Calu3 (cell line): ENCODE measurements at regions not wholly inside any gene's neighbourhood (a gene's known extent, or its start where the extent isn't known, plus 50 kb on each side); places are given as distances from the start of the nearest gene placed in this dataset.

Experiments
- BruUV-seq: library from RNA; stranded (reverse); fragments of 400-500 nt; replicated peaks from 2 replicates; lab custom pipeline; 2021; lab: Mats Ljungman, UMichigan
- CTCF ChIA-PET: fragments of 300-600 bp; sonication (Branson Sonifier 250); formaldehyde crosslinking; loops from one replicate; lab custom pipeline; 2022; ENCODE audit warnings: antibody characterized with exemption; lab: Charles Lee
- DNase-seq: peaks from one replicate; pipeline ENCODE4 v3.0.0; 2022
- H3K27ac Mint-ChIP-seq: one replicate; pipeline ENCODE4 v1.8.0; 2022; ENCODE audit warnings: mixed read lengths; ENCODE audit not compliant: unreplicated experiment
- H3K27me3 Mint-ChIP-seq: one replicate; pipeline ENCODE4 v1.8.0; 2022; ENCODE audit warnings: mixed read lengths; ENCODE audit not compliant: unreplicated experiment
- H3K36me3 Mint-ChIP-seq: one replicate; pipeline ENCODE4 v1.8.0; 2022; ENCODE audit warnings: mild to moderate bottlenecking, moderate library complexity, mixed read lengths; ENCODE audit not compliant: insufficient read depth, unreplicated experiment
- H3K4me1 Mint-ChIP-seq: one replicate; pipeline ENCODE4 v1.8.0; 2022; ENCODE audit warnings: mild to moderate bottlenecking, low read depth, mixed read lengths; ENCODE audit not compliant: unreplicated experiment
- H3K4me3 Mint-ChIP-seq: one replicate; pipeline ENCODE4 v1.8.0; 2022; ENCODE audit warnings: mild to moderate bottlenecking, low read depth, moderate library complexity, mixed read lengths; ENCODE audit not compliant: unreplicated experiment
- H3K9me3 Mint-ChIP-seq: one replicate; pipeline ENCODE4 v1.8.0; 2022; ENCODE audit warnings: low read depth, mixed read lengths; ENCODE audit not compliant: unreplicated experiment
- intact Hi-C: fragments of 100-400 bp; cut with micrococcal nuclease; formaldehyde crosslinking; loops from one replicate; pipeline ENCODE4 v1.10.0; 2022; ENCODE audit not compliant: unreplicated experiment
- TF ChIP-seq, protein P1 (sequence below): fragments of 200-600 bp; IDR thresholded peaks from one replicate; pipeline ENCODE4 v1.8.0; 2022; ENCODE audit warnings: antibody characterized with exemption; ENCODE audit not compliant: unreplicated experiment

DNA sequence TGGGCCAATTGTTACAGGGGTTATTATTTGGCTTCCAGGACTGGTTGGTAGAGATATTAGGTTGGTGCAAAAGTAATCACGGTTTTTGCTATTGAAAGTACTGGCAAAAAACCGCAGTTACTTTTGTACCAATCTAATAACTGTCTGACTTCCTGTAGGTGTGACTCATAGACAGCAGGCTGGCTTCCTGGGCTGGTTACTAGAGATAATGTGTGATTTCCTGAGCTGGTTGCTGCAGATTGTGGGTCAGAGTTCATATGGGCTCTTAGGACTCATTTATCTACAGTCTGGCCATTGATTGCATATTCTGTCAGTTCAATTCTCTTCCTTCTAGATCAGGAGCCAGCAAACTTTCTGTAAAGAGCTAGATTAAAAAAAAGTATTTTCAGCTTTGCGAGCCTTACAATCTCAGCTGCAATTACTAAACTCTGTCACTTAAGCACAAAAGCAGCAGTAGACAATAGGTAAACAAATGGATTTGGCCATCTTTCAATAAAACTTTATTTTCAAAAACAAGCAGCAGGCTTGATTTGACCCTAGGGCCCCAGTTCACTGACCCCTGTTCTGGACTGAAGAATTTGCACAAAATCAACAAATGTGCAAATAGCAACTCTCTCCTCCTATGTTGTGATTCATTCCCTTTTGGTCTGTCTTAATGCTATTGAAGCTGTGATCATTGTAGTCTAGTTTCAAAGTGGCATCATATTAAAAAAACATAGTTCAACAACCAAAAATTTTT lies 50.8 kb upstream of the BOD1L1 start:
- peak overlapping the region; percentile 52 for H3K27ac Mint-ChIP-seq
- peaks cover 9% of the 10 kb centered on the region for H3K9me3 Mint-ChIP-seq
- CTCF ChIA-PET: interaction anchor here (0.6 kb wide), 1 partner anchor 242 kb away, joined by 3 read pairs; no protein-coding TSS in a partner anchor
- no peaks in the 10 kb centered on the region for H3K27me3 Mint-ChIP-seq
- no peaks in the 10 kb centered on the region for H3K36me3 Mint-ChIP-seq
- TF ChIP-seq, protein P1, sequence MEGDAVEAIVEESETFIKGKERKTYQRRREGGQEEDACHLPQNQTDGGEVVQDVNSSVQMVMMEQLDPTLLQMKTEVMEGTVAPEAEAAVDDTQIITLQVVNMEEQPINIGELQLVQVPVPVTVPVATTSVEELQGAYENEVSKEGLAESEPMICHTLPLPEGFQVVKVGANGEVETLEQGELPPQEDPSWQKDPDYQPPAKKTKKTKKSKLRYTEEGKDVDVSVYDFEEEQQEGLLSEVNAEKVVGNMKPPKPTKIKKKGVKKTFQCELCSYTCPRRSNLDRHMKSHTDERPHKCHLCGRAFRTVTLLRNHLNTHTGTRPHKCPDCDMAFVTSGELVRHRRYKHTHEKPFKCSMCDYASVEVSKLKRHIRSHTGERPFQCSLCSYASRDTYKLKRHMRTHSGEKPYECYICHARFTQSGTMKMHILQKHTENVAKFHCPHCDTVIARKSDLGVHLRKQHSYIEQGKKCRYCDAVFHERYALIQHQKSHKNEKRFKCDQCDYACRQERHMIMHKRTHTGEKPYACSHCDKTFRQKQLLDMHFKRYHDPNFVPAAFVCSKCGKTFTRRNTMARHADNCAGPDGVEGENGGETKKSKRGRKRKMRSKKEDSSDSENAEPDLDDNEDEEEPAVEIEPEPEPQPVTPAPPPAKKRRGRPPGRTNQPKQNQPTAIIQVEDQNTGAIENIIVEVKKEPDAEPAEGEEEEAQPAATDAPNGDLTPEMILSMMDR: no peak
- H3K4me3 Mint-ChIP-seq: no peak overlapping the region
- peaks cover 12% of the 10 kb centered on the region for H3K4me1 Mint-ChIP-seq
- BruUV-seq: no TSS peak
- DNase-seq: no peak
- intact Hi-C loops: no loop called here

DNA sequence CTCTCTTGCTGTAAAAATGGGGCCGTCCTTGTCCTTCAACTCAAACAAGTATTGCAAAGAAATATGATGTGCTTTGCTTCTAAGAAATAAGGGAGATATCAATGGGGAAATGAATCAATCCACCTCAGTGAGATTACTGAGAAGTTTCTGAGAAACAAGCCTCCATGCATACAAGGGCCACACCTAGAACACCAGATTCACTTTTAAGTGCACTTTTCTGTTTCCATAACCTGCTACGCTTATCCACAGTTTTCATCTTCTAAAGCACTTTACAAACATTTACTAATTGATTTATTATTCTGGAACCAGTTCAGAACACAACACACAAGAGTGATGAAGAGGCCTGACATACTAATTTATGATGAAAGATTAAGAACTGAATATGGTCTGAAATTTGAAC lies 54.0 kb upstream of the BOD1L1 start:
- H3K27me3 Mint-ChIP-seq: no peaks in the 10 kb centered on the region
- no peak for DNase-seq
- peaks cover 8% of the 10 kb centered on the region for H3K9me3 Mint-ChIP-seq
- no peaks in the 10 kb centered on the region for H3K36me3 Mint-ChIP-seq
- no TSS peak for BruUV-seq
- H3K27ac Mint-ChIP-seq: no peak overlapping the region
- intact Hi-C loops: no loop called here
- CTCF ChIA-PET: no interaction called here
- peaks cover 12% of the 10 kb centered on the region for H3K4me1 Mint-ChIP-seq
- TF ChIP-seq, protein P1: no peak
- H3K4me3 Mint-ChIP-seq: no peak overlapping the region

DNA sequence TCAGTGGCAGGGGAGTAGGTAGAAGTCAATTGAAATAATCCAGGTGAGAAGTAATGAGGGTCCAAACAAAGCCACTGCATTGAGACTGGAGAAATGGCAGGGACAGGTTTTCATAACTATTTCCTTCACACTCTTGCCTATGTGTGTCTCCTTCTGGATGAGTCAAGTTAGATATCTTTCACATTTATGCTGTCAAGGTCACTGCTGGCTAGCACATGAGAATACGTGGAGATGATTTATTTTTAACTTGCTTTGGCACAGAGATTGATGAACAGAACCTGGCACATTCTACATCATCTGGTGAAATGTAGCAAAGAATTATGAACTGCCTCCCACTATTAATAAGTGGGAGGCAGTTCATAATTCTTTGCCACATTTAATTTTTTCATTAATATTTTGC lies 66.7 kb upstream of the BOD1L1 start:
- H3K36me3 Mint-ChIP-seq: no peaks in the 10 kb centered on the region
- no TSS peak for BruUV-seq
- intact Hi-C loops: no loop called here
- TF ChIP-seq, protein P1: no peak
- no peaks in the 10 kb centered on the region for H3K4me1 Mint-ChIP-seq
- no peak for DNase-seq
- H3K9me3 Mint-ChIP-seq: peaks cover 5% of the 10 kb centered on the region
- no peak overlapping the region for H3K27ac Mint-ChIP-seq
- no peak overlapping the region for H3K4me3 Mint-ChIP-seq
- no peaks in the 10 kb centered on the region for H3K27me3 Mint-ChIP-seq
- CTCF ChIA-PET: no interaction called here

DNA sequence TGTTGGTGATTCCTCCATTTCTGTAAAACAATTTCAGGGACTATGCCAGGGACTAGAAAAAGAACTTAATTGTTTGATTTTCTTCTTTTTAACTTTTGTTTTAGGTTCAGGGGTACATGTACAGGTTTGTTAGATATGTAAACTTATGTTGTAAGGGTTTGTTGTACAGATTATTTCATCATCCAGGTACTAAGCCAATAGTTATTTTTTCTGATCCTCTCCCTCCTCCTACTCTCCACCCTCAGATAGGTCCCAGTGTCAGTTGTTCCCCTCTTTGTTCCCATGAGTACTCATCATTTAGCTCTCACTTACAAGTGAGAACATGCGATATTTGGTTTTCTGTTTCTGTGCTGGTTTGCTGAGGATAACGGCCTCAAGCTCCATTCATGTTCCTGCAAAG lies 70.8 kb upstream of the BOD1L1 start:
- Mint-ChIP-seq H3K36me3 (peaks cover 14% of the 10 kb centered on the region), H3K9me3 (peaks cover 5% of the 10 kb centered on the region), H3K4me1 (peaks cover 18% of the 10 kb centered on the region), H3K27me3 (no peaks in the 10 kb centered on the region), H3K4me3 (no peak overlapping the region), H3K27ac (no peak overlapping the region)
- TF ChIP-seq, protein P1: no peak
- no peak for DNase-seq
- CTCF ChIA-PET: no interaction called here
- intact Hi-C loops: no loop called here
- no TSS peak for BruUV-seq
